ENCODE measurements at regions not wholly inside any gene's neighbourhood (a gene's known extent, or its start where the extent isn't known, plus 50 kb on each side); places are given as distances from the start of the nearest gene placed in this dataset.

DNA sequence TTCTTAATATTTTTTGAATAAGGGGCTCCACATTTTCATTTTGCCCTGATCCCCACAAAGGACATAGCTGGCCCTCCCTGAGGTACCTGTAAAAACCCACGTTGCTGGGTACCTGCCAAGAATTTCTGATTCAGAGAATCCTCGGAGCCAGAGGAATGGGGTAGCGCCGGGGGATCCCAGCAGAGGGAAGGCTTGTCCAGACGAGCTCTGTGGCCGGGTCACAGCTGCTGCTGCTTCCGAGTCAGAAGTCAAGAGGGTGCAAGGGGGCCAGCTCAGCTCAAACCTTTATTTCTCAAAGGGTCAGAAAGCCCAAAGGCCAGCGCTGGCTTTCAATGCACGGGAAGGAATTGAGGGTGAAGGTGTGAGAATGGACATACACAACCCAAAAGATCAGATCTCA is 68.9 kb upstream of the SDK2 start:
- TF ChIP-seq REST (IDR thresholded peaks at IDR 0.05; ENCODE audit: insufficient read depth in 1 of 2, low read depth in 2 of 2, low read length in 2 of 2) (no peak), TAF1 (IDR thresholded peaks at IDR 0.05; ENCODE audit: borderline replicate concordance, insufficient read depth, low read length) (no peak), FOXP2 (optimal IDR thresholded peaks at IDR 0.05; ENCODE audit: borderline replicate concordance, extremely low read depth, extremely low read length, insufficient read depth) (no peak), POLR2AphosphoS5 (IDR thresholded peaks at IDR 0.05; ENCODE audit: low read depth, low read length) (no peak), SIN3A (IDR thresholded peaks at IDR 0.05; ENCODE audit: borderline replicate concordance, insufficient read depth, low read length) (no peak)

GRCh38 chr17:73715769-73716168 is 71.5 kb upstream of the SDK2 start:
- TF ChIP-seq POLR2AphosphoS5 (IDR thresholded peaks at IDR 0.05; ENCODE audit: low read depth, low read length) (no peak), SIN3A (IDR thresholded peaks at IDR 0.05; ENCODE audit: borderline replicate concordance, insufficient read depth, low read length) (no peak), TAF1 (IDR thresholded peaks at IDR 0.05; ENCODE audit: borderline replicate concordance, insufficient read depth, low read length) (no peak), FOXP2 (optimal IDR thresholded peaks at IDR 0.05; ENCODE audit: borderline replicate concordance, extremely low read depth, extremely low read length, insufficient read depth) (no peak), REST (IDR thresholded peaks at IDR 0.05; ENCODE audit: insufficient read depth in 1 of 2, low read depth in 2 of 2, low read length in 2 of 2) (no peak)

DNA sequence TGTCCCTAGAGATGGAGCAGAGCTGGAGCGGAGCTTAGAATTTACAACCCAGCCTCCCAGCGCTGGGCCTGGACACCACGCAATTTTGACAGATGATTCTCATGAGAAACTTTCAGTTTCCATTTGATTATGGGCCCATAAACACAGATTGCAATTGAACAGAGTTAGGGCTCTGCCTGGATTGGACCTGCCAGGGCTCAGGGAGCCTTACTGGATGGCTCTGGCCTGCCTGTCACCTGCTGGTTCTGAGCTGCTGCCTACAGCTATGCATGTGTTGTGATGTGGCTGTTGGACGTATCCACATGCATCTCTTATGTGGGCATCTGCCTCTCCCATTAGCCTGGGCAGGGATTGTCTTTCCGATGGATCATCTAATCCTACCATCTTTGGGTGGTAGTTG is 73.4 kb upstream of the SDK2 start:
- TF ChIP-seq REST (IDR thresholded peaks at IDR 0.05; ENCODE audit: insufficient read depth in 1 of 2, low read depth in 2 of 2, low read length in 2 of 2) (no peak), POLR2AphosphoS5 (IDR thresholded peaks at IDR 0.05; ENCODE audit: low read depth, low read length) (no peak), TAF1 (IDR thresholded peaks at IDR 0.05; ENCODE audit: borderline replicate concordance, insufficient read depth, low read length) (no peak), SIN3A (IDR thresholded peaks at IDR 0.05; ENCODE audit: borderline replicate concordance, insufficient read depth, low read length) (no peak), FOXP2 (optimal IDR thresholded peaks at IDR 0.05; ENCODE audit: borderline replicate concordance, extremely low read depth, extremely low read length, insufficient read depth) (no peak)

DNA sequence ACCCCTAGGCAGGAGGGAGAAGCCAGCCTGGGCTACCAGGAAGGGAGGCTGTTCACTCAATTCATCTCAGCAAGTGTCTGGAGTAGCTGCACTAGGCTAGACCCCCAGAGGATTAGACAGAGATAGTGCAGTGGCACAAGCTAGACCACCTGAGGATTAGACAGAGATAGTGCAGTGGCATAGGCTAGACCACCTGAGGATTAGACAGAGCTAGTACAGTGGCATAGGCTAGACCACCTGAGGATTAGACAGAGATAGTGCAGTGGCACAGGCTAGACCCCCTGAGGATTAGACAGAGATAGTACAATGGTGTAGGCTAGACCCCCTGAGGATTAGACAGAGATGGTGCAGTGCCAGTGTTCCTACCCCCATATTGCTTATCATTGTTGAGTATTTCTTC is 74.1 kb upstream of the SDK2 start:
- TF ChIP-seq FOXP2 (optimal IDR thresholded peaks at IDR 0.05; ENCODE audit: borderline replicate concordance, extremely low read depth, extremely low read length, insufficient read depth) (no peak), REST (IDR thresholded peaks at IDR 0.05; ENCODE audit: insufficient read depth in 1 of 2, low read depth in 2 of 2, low read length in 2 of 2) (no peak), POLR2AphosphoS5 (IDR thresholded peaks at IDR 0.05; ENCODE audit: low read depth, low read length) (no peak), TAF1 (IDR thresholded peaks at IDR 0.05; ENCODE audit: borderline replicate concordance, insufficient read depth, low read length) (no peak), SIN3A (IDR thresholded peaks at IDR 0.05; ENCODE audit: borderline replicate concordance, insufficient read depth, low read length) (no peak)

- no peak for TF ChIP-seq FOXP2 (optimal IDR thresholded peaks at IDR 0.05; ENCODE audit: borderline replicate concordance, extremely low read depth, extremely low read length, insufficient read depth)
- no peak for TF ChIP-seq TAF1 (IDR thresholded peaks at IDR 0.05; ENCODE audit: borderline replicate concordance, insufficient read depth, low read length)
- no peak for TF ChIP-seq SIN3A (IDR thresholded peaks at IDR 0.05; ENCODE audit: borderline replicate concordance, insufficient read depth, low read length)
- no peak for TF ChIP-seq POLR2AphosphoS5 (IDR thresholded peaks at IDR 0.05; ENCODE audit: low read depth, low read length)
- TF ChIP-seq REST (IDR thresholded peaks at IDR 0.05; ENCODE audit: insufficient read depth in 1 of 2, low read depth in 2 of 2, low read length in 2 of 2) = no peak
Observed at GRCh38 chr17:73718912-73719311, 74.7 kb upstream of the SDK2 start.

Data from PFSK-1 (cell line).